H1 (cell line): ENCODE measurements at regions not wholly inside any gene's neighbourhood (a gene's known extent, or its start where the extent isn't known, plus 50 kb on each side); places are given as distances from the start of the nearest gene placed in this dataset.

Experiments
- ASH2L ChIP-seq: fragments of 200-600, 300-600 bp; sonication (generic); IDR thresholded peaks from one replicate; pipeline ENCODE4 v1.7.1; 2017; ENCODE audit warnings: low read length
- CBX8 ChIP-seq: fragments of 300-800, 300-1000 bp; sonication (generic); IDR thresholded peaks from 2 replicates; pipeline ENCODE4 v1.7.1; 2016; ENCODE audit warnings: low read depth, low read length, borderline replicate concordance
- HDAC6 ChIP-seq: IDR thresholded peaks from one replicate; pipeline ENCODE4 v1.7.1; 2012; ENCODE audit warnings: low read depth, mild to moderate bottlenecking, inconsistent platforms, low read length, moderate library complexity
- JUN ChIP-seq: IDR thresholded peaks from 2 replicates; pipeline ENCODE4 v1.6.1; 2011; ENCODE audit warnings: low read depth, mild to moderate bottlenecking, improper control_type of control experiment, low read length
- TAF1 ChIP-seq: IDR thresholded peaks from 2 replicates; pipeline ENCODE4 v1.6.1; 2011; ENCODE audit warnings: mild to moderate bottlenecking, low read depth, low read length

- no peak for TF ChIP-seq TAF1
- TF ChIP-seq ASH2L = no peak
- TF ChIP-seq JUN = no peak
- no peak for TF ChIP-seq CBX8
- no peak for TF ChIP-seq HDAC6
These were observed 594.1 kb upstream of the PKN2 start (continued) for GRCh38 chr1:88089961-88090360.
